ENCODE measurements at regions not wholly inside any gene's neighbourhood (a gene's known extent, or its start where the extent isn't known, plus 50 kb on each side); places are given as distances from the start of the nearest gene placed in this dataset.

GRCh38 chr3:65291448-65292125 lies 603.8 kb upstream of the ADAMTS9 start:
- TF ChIP-seq EZH2 (IDR thresholded peaks at IDR 0.05; ENCODE audit: insufficient read depth, poor library complexity, severe bottlenecking) (no peak), EZH2phosphoT487 (IDR thresholded peaks at IDR 0.05; ENCODE audit: insufficient read depth, low read depth) (no peak)
